Liver (tissue), 3 donors: ENCODE measurements at regions not wholly inside any gene's neighbourhood (a gene's known extent, or its start where the extent isn't known, plus 50 kb on each side); places are given as distances from the start of the nearest gene placed in this dataset.

ENCODE experiments used
- EGR1 ChIP-seq, 2 donors: IDR thresholded peaks; 2 replicates each; pipeline ENCODE4 v1.6.1; 2016 to 2018; ENCODE audit warnings: antibody characterized with exemption in 2 of 2, low read depth in 2 of 2
- GABPA ChIP-seq, 2 donors: IDR thresholded peaks in 1 of 2; conservative IDR thresholded peaks in 1 of 2; 2 replicates each; pipeline ENCODE4 v1.6.1; 2016; ENCODE audit warnings: antibody characterized with exemption in 2 of 2, mild to moderate bottlenecking in 1 of 2, moderate library complexity in 1 of 2
- HNF4A ChIP-seq, 2 donors: conservative IDR thresholded peaks; 2 replicates each; pipeline ENCODE4 v1.6.1; 2016; ENCODE audit warnings: antibody characterized with exemption in 2 of 2, mild to moderate bottlenecking in 2 of 2
- HNF4G ChIP-seq: IDR thresholded peaks from 2 replicates; pipeline ENCODE4 v1.6.1; 2016; ENCODE audit warnings: antibody characterized with exemption
- JUND ChIP-seq, 2 donors: IDR thresholded peaks; 2 replicates each; pipeline ENCODE4 v1.6.1; 2016; ENCODE audit warnings: antibody characterized with exemption in 2 of 2
- RAD21 ChIP-seq, 2 donors: IDR thresholded peaks; 2 replicates each; pipeline ENCODE4 v1.6.1; 2016; ENCODE audit warnings: antibody characterized with exemption in 2 of 2, mild to moderate bottlenecking in 2 of 2
- RXRA ChIP-seq, 2 donors: IDR thresholded peaks; 2 replicates each; pipeline ENCODE4 v1.6.1; 2017 to 2018; ENCODE audit warnings: antibody characterized with exemption in 2 of 2, mild to moderate bottlenecking in 1 of 2
- SP1 ChIP-seq: IDR thresholded peaks from 2 replicates; pipeline ENCODE4 v1.6.1; 2018; ENCODE audit warnings: antibody characterized with exemption, mild to moderate bottlenecking
- TAF1 ChIP-seq: conservative IDR thresholded peaks from 2 replicates; pipeline ENCODE4 v1.6.1; 2016; ENCODE audit warnings: antibody characterized with exemption, mild to moderate bottlenecking
- YY1 ChIP-seq: IDR thresholded peaks from 2 replicates; pipeline ENCODE4 v1.6.1; 2016; ENCODE audit warnings: antibody characterized with exemption, mild to moderate bottlenecking
- TF ChIP-seq, protein P1 (sequence below): fragments of 150-350 bp; IDR thresholded peaks from 2 replicates; pipeline ENCODE4 v1.5.1; 2017; ENCODE audit warnings: improper control_type of control experiment, low read depth, low read length; ENCODE audit not compliant: missing input control
- TF ChIP-seq, protein P2 (sequence below): IDR thresholded peaks from 2 replicates; pipeline ENCODE4 v1.6.1; 2016; ENCODE audit warnings: antibody characterized with exemption, mild to moderate bottlenecking
- donor health status: healthy.
- donor health status: healthy.

DNA sequence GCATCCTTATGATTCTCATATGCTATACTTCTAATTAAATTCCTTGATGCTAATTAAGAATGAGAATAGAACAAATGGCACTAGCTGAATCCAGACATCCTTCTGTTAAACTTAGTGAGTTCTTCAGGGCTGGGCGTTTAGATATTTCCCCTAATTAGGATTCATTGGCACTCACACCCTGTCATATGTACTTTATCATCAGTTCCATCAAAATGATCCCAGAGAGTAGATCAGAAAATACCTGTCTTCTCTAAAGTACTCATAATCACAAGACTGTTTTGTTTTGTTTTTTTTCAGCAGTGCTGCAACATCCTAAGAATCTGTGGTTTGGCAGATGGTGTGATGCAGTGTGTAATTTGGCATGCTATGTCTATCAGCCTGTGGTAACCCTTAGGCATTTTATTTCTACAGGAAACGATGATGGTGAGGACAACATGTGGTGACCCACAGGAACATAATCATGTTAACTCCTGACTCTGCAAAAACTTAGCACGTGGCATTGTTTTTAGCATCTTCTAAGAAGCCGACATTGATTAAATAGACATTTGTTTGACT is 2528.4 kb downstream of the ARAP2 start:
- TF ChIP-seq SP1: no peak
- TF ChIP-seq, protein P1, sequence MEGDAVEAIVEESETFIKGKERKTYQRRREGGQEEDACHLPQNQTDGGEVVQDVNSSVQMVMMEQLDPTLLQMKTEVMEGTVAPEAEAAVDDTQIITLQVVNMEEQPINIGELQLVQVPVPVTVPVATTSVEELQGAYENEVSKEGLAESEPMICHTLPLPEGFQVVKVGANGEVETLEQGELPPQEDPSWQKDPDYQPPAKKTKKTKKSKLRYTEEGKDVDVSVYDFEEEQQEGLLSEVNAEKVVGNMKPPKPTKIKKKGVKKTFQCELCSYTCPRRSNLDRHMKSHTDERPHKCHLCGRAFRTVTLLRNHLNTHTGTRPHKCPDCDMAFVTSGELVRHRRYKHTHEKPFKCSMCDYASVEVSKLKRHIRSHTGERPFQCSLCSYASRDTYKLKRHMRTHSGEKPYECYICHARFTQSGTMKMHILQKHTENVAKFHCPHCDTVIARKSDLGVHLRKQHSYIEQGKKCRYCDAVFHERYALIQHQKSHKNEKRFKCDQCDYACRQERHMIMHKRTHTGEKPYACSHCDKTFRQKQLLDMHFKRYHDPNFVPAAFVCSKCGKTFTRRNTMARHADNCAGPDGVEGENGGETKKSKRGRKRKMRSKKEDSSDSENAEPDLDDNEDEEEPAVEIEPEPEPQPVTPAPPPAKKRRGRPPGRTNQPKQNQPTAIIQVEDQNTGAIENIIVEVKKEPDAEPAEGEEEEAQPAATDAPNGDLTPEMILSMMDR: no peak
- no peak for TF ChIP-seq RXRA (IDR thresholded peaks at IDR 0.05)
- TF ChIP-seq RAD21 (IDR thresholded peaks at IDR 0.05): no peak
- TF ChIP-seq, protein P2, sequence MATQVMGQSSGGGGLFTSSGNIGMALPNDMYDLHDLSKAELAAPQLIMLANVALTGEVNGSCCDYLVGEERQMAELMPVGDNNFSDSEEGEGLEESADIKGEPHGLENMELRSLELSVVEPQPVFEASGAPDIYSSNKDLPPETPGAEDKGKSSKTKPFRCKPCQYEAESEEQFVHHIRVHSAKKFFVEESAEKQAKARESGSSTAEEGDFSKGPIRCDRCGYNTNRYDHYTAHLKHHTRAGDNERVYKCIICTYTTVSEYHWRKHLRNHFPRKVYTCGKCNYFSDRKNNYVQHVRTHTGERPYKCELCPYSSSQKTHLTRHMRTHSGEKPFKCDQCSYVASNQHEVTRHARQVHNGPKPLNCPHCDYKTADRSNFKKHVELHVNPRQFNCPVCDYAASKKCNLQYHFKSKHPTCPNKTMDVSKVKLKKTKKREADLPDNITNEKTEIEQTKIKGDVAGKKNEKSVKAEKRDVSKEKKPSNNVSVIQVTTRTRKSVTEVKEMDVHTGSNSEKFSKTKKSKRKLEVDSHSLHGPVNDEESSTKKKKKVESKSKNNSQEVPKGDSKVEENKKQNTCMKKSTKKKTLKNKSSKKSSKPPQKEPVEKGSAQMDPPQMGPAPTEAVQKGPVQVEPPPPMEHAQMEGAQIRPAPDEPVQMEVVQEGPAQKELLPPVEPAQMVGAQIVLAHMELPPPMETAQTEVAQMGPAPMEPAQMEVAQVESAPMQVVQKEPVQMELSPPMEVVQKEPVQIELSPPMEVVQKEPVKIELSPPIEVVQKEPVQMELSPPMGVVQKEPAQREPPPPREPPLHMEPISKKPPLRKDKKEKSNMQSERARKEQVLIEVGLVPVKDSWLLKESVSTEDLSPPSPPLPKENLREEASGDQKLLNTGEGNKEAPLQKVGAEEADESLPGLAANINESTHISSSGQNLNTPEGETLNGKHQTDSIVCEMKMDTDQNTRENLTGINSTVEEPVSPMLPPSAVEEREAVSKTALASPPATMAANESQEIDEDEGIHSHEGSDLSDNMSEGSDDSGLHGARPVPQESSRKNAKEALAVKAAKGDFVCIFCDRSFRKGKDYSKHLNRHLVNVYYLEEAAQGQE: no peak
- no peak for TF ChIP-seq TAF1
- TF ChIP-seq HNF4A (conservative IDR thresholded peaks at IDR 0.05): no peak
- TF ChIP-seq HNF4G: no peak
- no peak for TF ChIP-seq YY1
- TF ChIP-seq EGR1 (IDR thresholded peaks at IDR 0.05; ENCODE audit: low read depth in 2 of 2): no peak
- TF ChIP-seq GABPA (IDR thresholded peaks at IDR 0.05 in 1 of 2, conservative IDR thresholded peaks at IDR 0.05 in 1 of 2): no peak
- no peak for TF ChIP-seq JUND (IDR thresholded peaks at IDR 0.05)
